ENCODE measurements at regions not wholly inside any gene's neighbourhood (a gene's known extent, or its start where the extent isn't known, plus 50 kb on each side); places are given as distances from the start of the nearest gene placed in this dataset.

DNA sequence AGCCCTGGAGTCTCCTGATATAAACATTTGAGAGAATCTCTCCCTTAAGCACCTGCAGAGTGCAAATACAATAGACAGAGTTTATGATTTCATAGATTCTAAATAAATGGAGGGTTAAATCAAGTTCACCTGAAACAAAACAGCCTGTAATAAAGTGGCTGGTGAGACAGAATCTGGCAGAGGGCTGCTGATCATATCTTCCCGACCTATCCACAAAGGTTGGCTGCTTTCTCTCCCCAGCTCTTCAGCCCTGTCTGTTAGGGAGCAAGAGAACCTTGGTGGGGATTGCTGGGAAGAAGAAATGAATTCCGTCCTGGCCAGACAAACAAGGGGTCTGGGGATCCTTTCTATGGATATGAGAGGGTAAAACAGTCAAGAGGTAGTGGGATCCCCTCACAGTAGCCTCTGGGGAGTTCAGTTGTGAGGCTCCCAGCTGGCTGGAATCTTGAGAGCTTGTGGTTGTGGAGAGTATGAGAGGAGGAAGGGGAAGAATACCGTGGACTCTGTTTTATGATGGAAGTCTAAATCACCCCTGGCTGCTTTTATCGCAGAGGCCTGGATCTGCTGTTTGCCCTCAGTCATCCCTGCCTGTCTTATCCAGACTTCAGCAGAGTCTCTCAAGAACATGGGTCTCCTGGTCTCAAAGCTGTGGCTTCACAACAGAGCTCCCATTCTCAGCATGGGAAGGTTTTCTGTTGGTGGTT lies 451.3 kb downstream of the NTRK3 start:
- no peak for DNase-seq (ENCODE audit: low spot score)

DNA sequence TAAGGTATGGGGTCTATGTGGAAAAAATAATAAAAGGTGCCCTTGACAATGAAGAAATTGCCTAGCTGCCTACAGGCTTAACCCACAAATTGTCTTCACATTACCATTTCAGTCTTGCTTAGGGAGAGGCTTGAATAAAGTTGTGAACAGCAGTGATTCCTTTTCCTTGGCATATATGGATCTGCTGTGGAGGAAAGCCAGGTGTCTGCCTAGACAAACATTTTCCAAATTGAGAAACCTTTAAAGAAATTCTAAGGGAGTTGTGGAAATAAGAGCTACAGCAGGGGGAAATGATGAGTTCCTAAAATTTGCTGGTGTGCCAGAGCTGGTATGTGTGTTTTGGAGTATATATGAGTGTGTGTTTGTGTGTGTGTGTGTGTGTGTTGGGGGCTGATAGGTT lies 452.1 kb downstream of the NTRK3 start:
- DNase-seq (ENCODE audit: low spot score) = no peak

DNA sequence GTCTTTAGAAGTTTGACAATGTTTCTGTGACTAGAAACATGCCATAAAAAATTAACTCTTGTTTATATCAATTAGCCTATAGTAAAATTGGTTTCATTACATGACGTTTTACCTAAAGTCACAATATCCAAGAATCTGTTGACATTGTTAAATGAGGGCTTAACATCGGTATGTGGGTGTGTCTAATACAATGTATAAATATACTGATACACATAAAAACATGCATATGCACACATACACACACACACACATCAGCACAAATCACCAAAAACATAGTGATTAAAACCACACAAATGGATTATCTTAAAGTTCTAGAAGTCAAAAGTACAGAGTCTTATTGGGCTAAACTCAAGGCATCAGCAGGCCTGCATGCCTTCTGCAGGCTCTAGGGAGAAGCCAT lies 456.7 kb downstream of the NTRK3 start:
- no peak for DNase-seq (ENCODE audit: low spot score)

DNA sequence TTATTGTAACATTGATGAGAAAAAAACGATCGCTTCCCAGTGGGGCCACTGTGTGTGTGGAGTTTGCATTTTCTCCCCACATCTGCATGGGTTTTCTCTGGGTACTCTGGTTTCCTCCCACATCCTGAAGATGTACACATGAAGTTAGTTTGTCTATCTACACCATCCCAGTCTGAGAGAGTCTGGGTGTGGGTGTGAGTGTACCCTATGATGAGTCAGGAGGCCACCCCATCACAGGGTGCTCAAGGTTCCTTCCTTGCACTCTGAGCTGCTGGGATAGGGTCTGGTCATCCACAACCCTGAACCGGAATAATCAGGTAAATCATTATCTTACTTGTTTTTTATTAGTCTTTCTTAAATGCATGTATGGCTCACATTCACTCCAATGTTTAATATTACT lies 457.1 kb downstream of the NTRK3 start:
- DNase-seq (ENCODE audit: low spot score) = no peak

DNA sequence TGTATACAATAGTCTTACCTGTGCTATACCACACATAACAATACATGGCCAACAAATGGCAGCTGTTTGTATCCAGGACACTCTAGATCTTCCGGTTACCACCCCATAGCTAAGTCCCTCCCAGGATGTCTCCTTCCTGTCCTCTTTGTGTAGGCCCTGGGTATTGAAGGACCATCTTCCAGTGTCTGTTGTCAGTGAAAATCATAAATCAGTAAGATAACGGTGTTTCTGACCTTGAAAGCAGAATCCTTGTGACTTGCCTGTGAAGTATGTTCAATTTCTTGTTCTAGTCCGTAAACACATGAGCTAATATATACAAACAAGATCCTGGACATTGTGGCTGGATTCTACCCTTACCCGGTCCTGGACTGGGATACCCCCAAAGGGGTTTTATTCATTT lies 462.8 kb downstream of the NTRK3 start:
- DNase-seq (ENCODE audit: low spot score) = no peak

DNA sequence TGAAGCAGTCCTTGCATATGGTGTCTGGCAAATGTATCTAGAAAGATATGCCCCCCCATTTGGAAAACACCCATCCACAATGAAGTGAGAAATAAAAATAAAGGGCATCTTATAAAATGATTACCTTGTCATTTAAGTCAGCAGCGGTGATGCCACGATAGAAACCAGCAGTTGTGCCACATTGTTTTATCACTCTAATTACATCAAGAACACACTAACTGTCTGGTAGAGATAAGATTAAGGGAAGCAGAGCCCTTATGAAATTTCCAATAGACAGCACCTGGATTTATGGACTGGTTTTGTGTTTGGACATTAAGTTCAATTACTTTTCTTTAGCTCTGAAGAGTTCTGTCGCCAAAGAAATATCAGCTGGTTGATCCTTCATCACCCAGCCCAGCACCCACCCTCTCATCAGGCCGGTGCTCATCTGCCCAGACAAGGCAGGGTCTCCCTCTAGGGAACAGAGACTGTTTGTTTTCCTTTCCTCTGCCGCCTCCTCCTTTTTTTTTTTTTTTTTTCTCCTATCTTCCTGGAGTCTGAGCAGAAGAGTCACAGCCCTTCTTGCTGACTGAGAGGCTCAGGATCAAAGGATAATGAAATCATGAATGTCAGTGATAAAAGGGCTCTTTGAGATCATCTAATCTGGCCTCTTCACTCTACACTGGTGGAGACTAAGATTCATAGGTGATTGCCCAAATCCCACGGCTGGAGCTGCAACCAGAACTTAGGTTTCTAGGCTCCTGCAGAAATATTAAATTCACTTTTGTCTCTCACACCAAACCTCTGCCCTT lies 464.1 kb downstream of the NTRK3 start:
- no peak for DNase-seq (ENCODE audit: low spot score)

DNA sequence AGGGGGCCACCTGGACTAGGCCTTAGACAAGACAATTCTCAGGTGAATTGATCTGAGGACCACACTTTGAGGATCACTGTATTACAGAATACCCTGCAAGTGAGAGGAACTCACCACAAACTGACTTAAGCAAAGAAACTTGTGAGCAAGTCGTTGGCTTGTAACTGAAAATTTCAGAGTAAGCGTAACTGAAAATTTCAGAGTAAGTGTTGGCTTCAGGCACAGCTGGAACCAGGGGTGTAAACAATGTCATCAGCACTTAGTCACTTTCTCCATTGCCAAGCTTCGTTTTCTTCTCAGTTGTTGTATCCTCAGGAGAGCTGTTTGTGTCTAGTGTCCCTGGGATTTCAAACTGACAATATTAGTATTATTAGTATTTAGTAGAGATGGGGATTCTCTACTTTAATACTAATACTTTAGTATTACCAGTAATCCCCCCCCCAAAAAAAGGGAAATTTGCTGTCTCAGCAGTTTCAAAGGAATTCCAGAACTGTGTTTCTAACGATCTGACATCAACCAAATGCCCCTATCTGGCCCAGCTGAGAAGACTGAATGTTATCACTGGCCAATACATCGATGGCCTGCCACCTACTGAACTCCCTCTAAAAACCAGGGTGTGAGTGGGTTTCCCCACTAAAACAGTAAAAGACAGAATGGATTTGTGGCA lies 474.4 kb downstream of the NTRK3 start:
- no peak for DNase-seq (ENCODE audit: low spot score)

DNA sequence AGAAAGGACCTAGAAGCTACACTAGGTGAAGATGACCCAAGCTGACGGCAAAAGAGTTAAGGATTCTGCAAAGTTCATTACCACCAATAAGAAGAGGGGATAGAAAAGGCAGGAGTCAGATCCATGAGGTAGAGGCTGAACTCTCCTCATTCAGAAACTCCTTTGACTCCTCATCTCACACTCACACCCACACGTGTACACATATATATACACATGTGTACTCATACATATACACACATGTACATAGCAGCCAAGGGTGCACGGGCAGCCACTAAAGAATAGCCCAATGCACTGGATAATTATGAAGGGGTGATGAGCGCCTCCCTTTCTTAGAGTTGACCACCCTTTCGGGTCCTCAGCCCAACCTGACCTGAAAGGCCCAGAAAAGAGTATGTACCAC lies 476.8 kb downstream of the NTRK3 start:
- no peak for DNase-seq (ENCODE audit: low spot score)

DNA sequence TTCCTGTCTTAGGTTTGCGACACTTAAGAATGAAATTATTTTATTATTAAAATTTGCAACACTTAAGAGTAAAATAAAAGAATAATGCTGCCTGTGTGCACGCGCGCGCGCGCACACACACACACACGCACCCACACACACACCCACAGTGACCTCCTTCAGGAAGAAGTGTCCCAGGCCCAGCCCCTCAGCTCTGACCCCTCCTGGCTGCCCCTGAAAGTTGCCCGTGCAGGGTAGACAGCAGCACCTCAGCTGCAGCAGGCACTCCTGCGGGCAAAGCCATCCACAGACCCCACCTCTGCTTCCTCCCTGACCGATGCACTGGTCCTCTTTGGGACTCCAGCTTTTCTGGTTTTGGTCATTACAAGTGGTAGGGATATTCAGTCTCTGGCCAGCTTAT lies 478.2 kb downstream of the NTRK3 start:
- DNase-seq (ENCODE audit: low spot score) = no peak

DNA sequence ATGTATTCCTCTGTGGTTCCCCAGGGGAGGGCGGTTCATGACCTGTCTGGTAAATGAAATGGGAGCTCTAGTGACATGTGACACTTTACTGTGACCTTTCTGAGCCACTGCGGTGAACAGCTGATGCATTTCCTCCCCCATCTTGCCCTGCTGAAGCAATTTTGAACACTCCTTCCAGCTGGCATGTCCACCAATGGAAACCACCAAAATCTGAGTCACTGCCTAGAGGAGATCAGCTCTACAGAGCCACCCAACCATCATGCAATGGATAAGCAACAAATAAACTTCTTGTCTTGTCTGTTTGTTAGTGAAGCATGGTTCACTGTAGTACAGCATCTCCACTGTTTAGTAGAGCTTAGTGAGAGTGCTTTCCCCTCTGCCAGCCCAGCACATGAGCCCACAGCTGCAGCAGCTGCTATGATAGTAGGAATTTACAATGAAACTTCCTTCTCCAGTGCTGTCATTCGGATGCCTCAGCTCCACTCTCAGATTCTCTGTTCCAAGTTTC lies 479.4 kb downstream of the NTRK3 start:
- peak; percentile 90 for DNase-seq (ENCODE audit: low spot score)

DNA sequence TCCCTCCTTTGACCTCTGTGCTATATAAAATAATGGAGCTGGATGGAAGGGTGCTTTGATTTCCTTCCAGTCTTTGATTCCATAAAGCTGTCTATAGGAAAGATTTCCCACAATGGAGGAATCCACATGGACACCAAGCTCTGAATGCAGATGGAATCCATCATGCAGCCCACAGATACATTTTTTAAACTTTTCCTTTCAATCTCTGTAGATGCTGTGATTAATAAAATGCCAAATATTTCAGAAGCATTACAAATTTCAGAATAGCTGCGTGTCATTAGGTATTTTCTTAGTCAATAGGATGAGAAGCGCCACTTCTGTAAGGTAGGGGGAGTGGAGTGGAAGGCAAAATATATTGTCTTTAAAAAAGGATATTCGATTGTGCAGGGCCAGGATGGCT lies 489.0 kb downstream of the NTRK3 start:
- DNase-seq (ENCODE audit: low spot score) = no peak

DNA sequence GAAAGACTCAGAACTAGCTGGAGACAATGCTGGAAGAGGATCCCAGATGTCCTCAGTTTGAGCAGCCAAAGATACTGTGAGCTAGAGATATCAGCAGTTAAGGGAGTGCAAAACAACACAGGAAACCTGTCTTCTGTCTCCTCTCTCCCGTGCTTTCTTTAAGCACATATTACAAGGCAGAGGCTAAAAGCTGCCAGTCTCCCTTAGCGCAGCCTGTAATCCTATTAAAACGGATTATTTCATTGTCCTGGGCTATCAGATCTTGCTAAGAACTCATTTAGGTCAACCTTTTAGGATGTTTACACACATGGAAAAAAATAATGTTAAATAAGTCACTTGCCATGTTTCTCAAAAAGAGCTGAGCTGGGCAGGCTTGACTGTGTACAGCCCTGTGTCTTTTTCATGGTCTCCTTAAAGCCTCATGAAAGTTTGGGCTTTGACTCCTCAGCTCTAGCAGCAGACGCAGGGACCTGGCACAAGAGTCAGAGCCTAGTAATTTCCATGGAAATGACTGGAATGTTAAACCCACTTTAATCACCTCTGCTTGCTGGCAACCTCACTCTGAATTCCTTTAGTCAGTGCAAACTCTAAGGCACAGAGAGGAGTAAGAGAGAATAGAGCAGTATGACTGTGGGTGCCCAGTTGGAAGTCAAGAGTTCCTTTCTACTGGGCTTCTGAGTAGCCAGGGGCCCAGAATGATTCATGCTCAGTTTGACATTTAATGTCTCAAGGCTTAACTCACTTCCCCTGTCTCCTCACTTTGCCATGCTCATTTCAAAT lies 491.9 kb downstream of the NTRK3 start:
- DNase-seq (ENCODE audit: low spot score) = peak; percentile 72

DNA sequence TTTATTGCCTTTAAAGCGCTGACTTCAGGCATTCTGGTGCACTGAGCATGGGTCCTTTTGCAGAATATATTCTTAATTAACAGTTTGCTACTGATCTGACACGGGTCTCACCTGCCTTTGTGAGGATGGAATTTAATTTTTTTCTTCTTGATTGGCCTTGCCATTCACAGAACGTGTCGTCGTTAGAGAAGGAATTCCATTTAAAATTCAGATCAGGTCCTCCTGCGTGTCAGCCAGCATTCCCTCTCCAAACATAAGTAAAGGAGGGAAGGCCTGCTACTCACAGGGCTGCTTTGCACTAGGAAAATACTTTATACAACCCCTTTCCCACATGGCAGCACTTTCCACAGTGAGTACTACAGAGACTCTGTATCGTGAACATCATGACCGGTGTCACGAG lies 492.7 kb downstream of the NTRK3 start:
- DNase-seq (ENCODE audit: low spot score) = no peak

DNA sequence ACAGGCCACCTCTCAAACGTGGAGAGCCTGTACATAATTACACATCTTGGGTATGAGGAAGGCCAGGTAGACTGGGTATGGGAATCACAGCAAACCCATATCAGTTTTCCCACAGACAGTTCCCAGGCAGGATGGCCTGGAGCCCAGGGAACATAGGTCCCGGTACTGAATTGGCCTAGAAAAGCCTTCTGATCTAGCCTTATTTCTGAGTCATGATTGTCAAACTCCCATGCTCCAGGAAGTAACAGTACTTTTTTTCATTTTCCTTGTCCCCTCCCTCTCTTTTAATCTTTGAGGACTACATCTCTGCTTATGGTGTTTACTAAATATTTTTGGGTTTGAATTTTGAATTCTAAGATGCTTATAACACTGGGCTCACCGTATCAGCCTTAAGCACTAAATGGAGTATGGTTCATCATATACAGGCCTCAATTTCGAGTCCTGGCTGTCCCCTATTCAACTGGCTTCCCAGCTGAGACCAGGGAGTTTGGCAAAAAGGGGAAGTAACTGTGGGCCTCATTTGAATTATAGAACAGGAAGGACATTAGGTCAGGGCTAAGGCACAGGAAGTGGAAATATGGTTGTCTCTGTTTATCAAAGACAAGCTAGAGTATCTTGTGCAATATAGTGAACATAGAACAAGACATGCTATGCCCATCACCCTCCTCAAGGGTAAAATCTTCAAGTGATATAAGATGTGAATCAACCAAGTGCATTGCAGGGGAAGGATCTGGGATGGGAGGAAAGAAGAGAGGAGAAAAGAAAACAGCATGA lies 494.6 kb downstream of the NTRK3 start:
- DNase-seq (ENCODE audit: low spot score) = no peak

DNA sequence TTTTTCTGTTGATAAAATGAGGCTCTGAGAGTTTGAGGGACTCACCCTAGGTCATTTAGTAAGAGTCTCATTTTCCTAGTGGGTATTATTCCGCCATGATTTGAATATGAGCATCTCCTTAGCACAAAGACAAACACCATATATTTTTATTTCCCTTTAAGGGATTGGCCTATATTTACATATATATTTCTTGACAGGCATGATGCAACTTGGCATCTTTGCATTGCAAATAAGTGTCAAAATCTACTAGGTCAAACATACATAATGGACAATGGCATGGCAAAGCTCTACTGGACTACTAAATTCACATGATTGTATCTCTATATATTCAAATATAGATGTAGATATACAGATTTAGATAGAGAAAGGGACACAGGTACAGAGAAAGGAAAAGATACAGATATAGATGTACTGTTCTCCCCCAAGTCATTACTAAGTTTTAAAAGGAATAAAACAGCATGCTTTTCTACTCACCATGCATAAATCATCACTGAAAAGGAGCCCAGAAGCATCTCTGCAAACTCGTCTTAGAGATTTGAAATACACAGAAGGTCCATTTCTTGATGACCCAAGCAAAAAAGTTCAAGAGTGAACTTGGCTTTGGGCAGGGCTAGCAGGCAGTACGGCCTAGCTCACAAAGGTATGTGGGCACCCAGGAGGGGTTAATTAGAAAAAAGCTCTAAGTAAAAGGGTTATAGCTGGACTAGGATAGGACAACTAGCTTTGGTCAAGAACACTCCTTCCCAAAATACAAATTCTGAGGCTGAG lies 495.8 kb downstream of the NTRK3 start:
- no peak for DNase-seq (ENCODE audit: low spot score)

DNA sequence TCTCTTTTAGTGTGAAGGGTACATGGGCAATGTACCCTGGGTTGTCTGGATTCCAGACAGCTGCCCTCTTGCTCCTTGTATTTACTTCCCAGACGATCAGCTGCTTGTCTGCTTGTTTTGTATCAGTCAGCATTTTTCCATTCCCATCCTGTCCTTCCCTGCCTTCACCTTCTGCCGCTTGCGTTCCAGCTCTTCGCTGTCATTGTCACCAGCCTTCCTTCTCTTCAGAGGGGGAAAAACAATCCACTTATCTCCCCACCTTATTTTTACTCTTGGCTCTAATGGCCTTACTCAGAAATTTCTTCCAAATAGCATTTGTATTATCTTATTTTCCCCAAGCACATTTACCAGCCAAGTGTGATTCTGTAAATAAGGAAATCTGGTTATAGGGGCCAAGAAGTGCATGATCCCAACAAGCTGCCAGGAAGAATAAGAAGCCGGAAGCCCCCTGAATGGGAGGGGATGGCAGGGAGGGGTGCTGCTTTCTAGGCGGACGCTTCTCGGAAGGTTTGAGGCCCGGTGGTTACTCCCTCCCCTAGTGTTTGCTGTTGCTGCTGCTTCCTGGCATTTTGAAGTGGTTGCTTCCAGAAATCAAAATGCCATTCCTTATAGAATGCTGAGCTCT lies 497.6 kb downstream of the NTRK3 start:
- no peak for DNase-seq (ENCODE audit: low spot score)

DNA sequence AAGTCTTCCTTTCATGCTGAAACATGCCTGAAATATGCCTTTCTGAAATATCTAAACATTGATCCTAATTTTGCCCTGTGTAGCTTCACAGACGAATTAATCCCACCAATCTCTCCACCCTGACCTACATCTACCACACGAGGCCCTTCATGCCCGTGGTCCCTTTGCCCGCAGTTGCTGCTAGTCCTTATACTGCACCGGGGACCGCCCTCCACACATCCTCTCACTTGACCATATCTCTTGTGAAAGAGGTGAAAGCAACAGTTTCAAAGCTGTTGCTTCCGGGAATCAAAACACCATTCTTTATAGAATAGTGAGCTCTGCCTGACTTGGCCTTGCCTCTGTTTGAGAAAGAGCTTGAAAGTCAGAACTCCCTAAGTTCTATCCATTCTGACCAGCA lies 499.5 kb downstream of the NTRK3 start:
- no peak for DNase-seq (ENCODE audit: low spot score)

DNA sequence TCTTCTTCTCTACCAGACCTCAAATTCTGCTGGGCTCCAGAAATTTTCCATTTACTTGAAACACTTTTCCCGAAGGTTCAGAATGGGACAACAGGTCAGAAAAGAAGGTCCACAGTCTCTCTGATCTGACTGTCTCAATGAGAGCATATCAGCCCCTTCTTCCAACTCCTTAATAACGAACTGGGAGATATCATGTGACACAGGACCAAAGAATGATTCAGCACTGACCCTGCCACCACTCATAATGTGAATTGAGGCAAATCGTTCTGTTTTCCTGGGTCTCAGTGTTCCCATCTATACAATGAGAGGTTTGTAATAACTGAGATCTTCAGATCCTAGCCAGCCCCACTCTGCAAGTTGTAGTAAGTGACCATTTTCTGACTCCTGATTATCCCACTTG lies 500.5 kb downstream of the NTRK3 start:
- DNase-seq (ENCODE audit: low spot score) = no peak

DNA sequence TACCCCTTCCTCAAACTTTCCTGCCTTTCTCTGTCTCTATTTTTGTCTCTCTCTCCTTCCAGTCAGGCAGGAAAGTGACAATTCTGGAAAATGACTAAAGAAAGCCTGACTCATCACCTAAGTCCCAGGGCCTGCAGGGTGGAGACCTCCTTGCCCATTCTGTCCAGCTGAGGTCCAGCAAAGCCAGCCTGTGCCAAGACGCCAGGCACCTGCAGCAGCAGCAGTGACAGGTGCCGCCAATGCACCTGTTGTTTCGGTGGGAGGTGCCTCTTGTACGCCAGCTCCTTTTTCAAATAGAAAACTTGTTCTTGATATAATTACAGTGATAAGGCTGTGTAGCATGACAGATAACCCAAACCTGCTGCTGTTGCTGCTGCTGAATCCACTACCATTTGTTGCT lies 501.3 kb downstream of the NTRK3 start:
- DNase-seq (ENCODE audit: low spot score) = peak; percentile 44

DNA sequence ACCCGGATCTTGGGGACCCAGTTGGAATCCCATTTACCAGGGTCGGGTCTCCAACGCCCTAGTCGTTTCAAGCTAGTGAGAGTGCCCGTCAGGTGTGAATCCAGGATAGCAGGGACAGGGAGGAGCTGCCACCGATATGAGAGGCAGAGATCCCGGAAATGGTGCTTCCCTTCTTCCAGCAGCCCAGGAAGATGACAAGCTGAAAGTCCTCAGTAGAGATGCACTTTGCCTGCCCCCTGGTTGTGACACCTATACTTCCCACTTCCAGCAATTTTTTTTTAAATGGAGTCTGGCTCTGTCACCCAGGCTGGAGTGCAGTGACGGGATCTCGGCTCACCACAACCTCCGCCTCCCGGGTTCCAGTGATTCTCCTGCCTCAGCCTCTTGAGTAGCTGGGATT lies 503.0 kb downstream of the NTRK3 start:
- no peak for DNase-seq (ENCODE audit: low spot score)

All from AG20443 (cell line).